GM19372 (cell line): ENCODE measurements at regions not wholly inside any gene's neighbourhood (a gene's known extent, or its start where the extent isn't known, plus 50 kb on each side); places are given as distances from the start of the nearest gene placed in this dataset.
"Not testable (repeated sequence)": the region's sequence is repeated elsewhere in the genome, so short reads cannot be mapped to it uniquely, and the experiment has no call there.

Experiments
- ATAC-seq: cut with Tn5 transposase; IDR thresholded peaks from one replicate; pipeline ENCODE4 v1.9.1; 2021; ENCODE audit warnings: mild to moderate bottlenecking, low read depth, moderate library complexity; ENCODE audit not compliant: unreplicated experiment

GRCh38 chr1:232186931-232187330 lies 443.0 kb downstream of the SIPA1L2 start:
- ATAC-seq, result no peak

- no peak for ATAC-seq
Measured at GRCh38 chr1:232184561-232185530, 445.1 kb downstream of the SIPA1L2 start.

GRCh38 chr1:232183802-232184201 lies 446.1 kb downstream of the SIPA1L2 start:
- ATAC-seq, result no peak

GRCh38 chr1:232183266-232183800 lies 446.6 kb downstream of the SIPA1L2 start:
- ATAC-seq, result no peak

GRCh38 chr1:232182236-232182635 lies 447.7 kb downstream of the SIPA1L2 start:
- no peak for ATAC-seq

GRCh38 chr1:232180779-232181136 lies 449.2 kb downstream of the SIPA1L2 start:
- no peak for ATAC-seq

GRCh38 chr1:232179896-232180778 lies 449.8 kb downstream of the SIPA1L2 start:
- no peak for ATAC-seq

GRCh38 chr1:232178191-232178590 lies 451.7 kb downstream of the SIPA1L2 start:
- no peak for ATAC-seq

GRCh38 chr1:232177438-232177837 lies 452.5 kb downstream of the SIPA1L2 start:
- ATAC-seq, result no peak

GRCh38 chr1:232176222-232176621 lies 453.7 kb downstream of the SIPA1L2 start:
- ATAC-seq, result no peak

GRCh38 chr1:232174306-232174705 lies 455.6 kb downstream of the SIPA1L2 start:
- no peak for ATAC-seq

GRCh38 chr1:232172563-232172962 lies 457.4 kb downstream of the SIPA1L2 start:
- ATAC-seq, result no peak

GRCh38 chr1:232170909-232171308 lies 459.0 kb downstream of the SIPA1L2 start:
- no peak for ATAC-seq

- ATAC-seq, result no peak
Measured at GRCh38 chr1:232169436-232169835, 460.5 kb downstream of the SIPA1L2 start.

- ATAC-seq, result no peak
Measured at GRCh38 chr1:232168508-232168907, 461.4 kb downstream of the SIPA1L2 start.

- ATAC-seq, result no peak
Measured at GRCh38 chr1:232166942-232167341, 463.0 kb downstream of the SIPA1L2 start.

- ATAC-seq, result no peak
Measured at GRCh38 chr1:232164078-232164963, 465.6 kb downstream of the SIPA1L2 start.

GRCh38 chr1:232163533-232163932 lies 466.4 kb downstream of the SIPA1L2 start:
- ATAC-seq, result no peak

- no peak for ATAC-seq
Measured at GRCh38 chr1:232162001-232162400, 467.9 kb downstream of the SIPA1L2 start.

GRCh38 chr1:232158558-232158957 lies 471.4 kb downstream of the SIPA1L2 start:
- not testable (repeated sequence) for ATAC-seq
